MCF 10A (cell line): ENCODE measurements at regions not wholly inside any gene's neighbourhood (a gene's known extent, or its start where the extent isn't known, plus 50 kb on each side); places are given as distances from the start of the nearest gene placed in this dataset.

Source experiments
- BruUV-seq: library from RNA; stranded (reverse); fragments of 400-500 nt; replicated peaks from 2 replicates; lab custom pipeline; 2021; lab: Mats Ljungman, UMichigan
- CTCF ChIA-PET: fragments of 300-600 bp; sonication (Branson Sonifier 250); formaldehyde crosslinking; extraction: SDS; loops from one replicate; lab custom pipeline; 2021; ENCODE audit warnings: antibody characterized with exemption, inconsistent platforms; lab: Yijun Ruan, JAX
- POLR2A ChIA-PET: fragments of 300-600, 350-650 bp; sonication (Branson Sonifier 250); formaldehyde crosslinking; extraction: SDS; loops from one replicate; lab custom pipeline; 2020; ENCODE audit warnings: antibody characterized with exemption, inconsistent platforms; lab: Yijun Ruan, JAX
- DNase-seq: peaks from one replicate; pipeline ENCODE4 v3.0.0-alpha.2; 2018; ENCODE audit not compliant: unreplicated experiment
- H3K27ac Mint-ChIP-seq: one replicate; pipeline ENCODE4 v1.8.0; 2022; ENCODE audit warnings: mild to moderate bottlenecking, low read depth, mixed read lengths; ENCODE audit not compliant: unreplicated experiment
- H3K27me3 Mint-ChIP-seq: one replicate; pipeline ENCODE4 v1.8.0; 2022; ENCODE audit warnings: mixed read lengths; ENCODE audit not compliant: insufficient read depth, unreplicated experiment
- H3K36me3 Mint-ChIP-seq: one replicate; pipeline ENCODE4 v1.8.0; 2022; ENCODE audit warnings: mild to moderate bottlenecking, moderate library complexity, mixed read lengths; ENCODE audit not compliant: insufficient read depth, unreplicated experiment
- H3K4me1 Mint-ChIP-seq: one replicate; pipeline ENCODE4 v1.8.0; 2022; ENCODE audit warnings: mixed read lengths; ENCODE audit not compliant: insufficient read depth, unreplicated experiment
- H3K4me3 Mint-ChIP-seq: one replicate; pipeline ENCODE4 v1.8.0; 2022; ENCODE audit warnings: mild to moderate bottlenecking, moderate library complexity, mixed read lengths; ENCODE audit not compliant: unreplicated experiment
- H3K9me3 Mint-ChIP-seq: one replicate; pipeline ENCODE4 v1.8.0; 2022; ENCODE audit warnings: mixed read lengths; ENCODE audit not compliant: unreplicated experiment
- CTCF ChIP-seq: fragments of 200-600 bp; IDR thresholded peaks from one replicate; pipeline ENCODE4 v1.8.0; 2022; ENCODE audit warnings: antibody characterized with exemption, mild to moderate bottlenecking; ENCODE audit not compliant: unreplicated experiment
- intact Hi-C: fragments of 100-400 bp; cut with micrococcal nuclease; formaldehyde crosslinking; loops from 2 replicates; pipeline ENCODE4 v1.14.1; 2022

- no TSS peak for BruUV-seq
- no peak for DNase-seq
- POLR2A ChIA-PET = interaction anchor here (0.8 to 1.1 kb wide), 3 partner anchors 72 to 386 kb away, joined by 3 read pairs; no protein-coding TSS in a partner anchor
- Mint-ChIP-seq H3K4me1 (peaks cover 32% of the 10 kb centered on the region), H3K27me3 (no peaks in the 10 kb centered on the region), H3K9me3 (no peaks in the 10 kb centered on the region), H3K36me3 (no peaks in the 10 kb centered on the region), H3K27ac (no peak overlapping the region), H3K4me3 (no peak overlapping the region)
- intact Hi-C loops = loop anchor here (2.0 kb wide), 2 partner anchors 72 to 130 kb away; no protein-coding TSS in a partner anchor
- CTCF ChIA-PET = interaction anchor here (0.6 to 3.8 kb wide), 26 partner anchors 9 to 453 kb away, joined by 3 to 46 read pairs (median 4); no protein-coding TSS in a partner anchor
- no peak for TF ChIP-seq CTCF
Observed at GRCh38 chr14:34229140-34229539, 232.9 kb downstream of the SPTSSA start.

GRCh38 chr14:34228650-34228976, 233.4 kb downstream of the SPTSSA start:
- CTCF ChIA-PET = interaction anchor here (0.5 to 3.8 kb wide), 45 partner anchors 9 to 1665 kb away, joined by 3 to 46 read pairs (median 4); no protein-coding TSS in a partner anchor
- no peak for DNase-seq
- intact Hi-C loops = loop anchor here (1.0 to 2.0 kb wide), 5 partner anchors 72 to 1652 kb away; no protein-coding TSS in a partner anchor
- no TSS peak for BruUV-seq
- H3K4me3 Mint-ChIP-seq = no peak overlapping the region
- no peaks in the 10 kb centered on the region for H3K9me3 Mint-ChIP-seq
- no peak for TF ChIP-seq CTCF
- H3K36me3 Mint-ChIP-seq = no peaks in the 10 kb centered on the region
- POLR2A ChIA-PET = interaction anchor here (0.6 to 1.1 kb wide), 2 partner anchors 127 to 415 kb away, joined by 3 read pairs; no protein-coding TSS in a partner anchor
- no peaks in the 10 kb centered on the region for H3K27me3 Mint-ChIP-seq
- peaks cover 32% of the 10 kb centered on the region for H3K4me1 Mint-ChIP-seq
- no peak overlapping the region for H3K27ac Mint-ChIP-seq

GRCh38 chr14:34227834-34228649, 234.0 kb downstream of the SPTSSA start:
- no peaks in the 10 kb centered on the region for H3K36me3 Mint-ChIP-seq
- ChIA-PET POLR2A (interaction anchor here (0.6 to 1.1 kb wide), 2 partner anchors 126 to 415 kb away, joined by 3 read pairs; no protein-coding TSS in a partner anchor), CTCF (interaction anchor here (0.5 to 3.8 kb wide), 44 partner anchors 8 to 1664 kb away, joined by 3 to 46 read pairs (median 4); no protein-coding TSS in a partner anchor)
- no peaks in the 10 kb centered on the region for H3K27me3 Mint-ChIP-seq
- peak; percentile 76 for TF ChIP-seq CTCF
- BruUV-seq = no TSS peak
- no peaks in the 10 kb centered on the region for H3K9me3 Mint-ChIP-seq
- intact Hi-C loops = loop anchor here (1.0 to 2.0 kb wide), 5 partner anchors 73 to 1652 kb away; no protein-coding TSS in a partner anchor
- peak overlapping the region; percentile 46 for H3K4me3 Mint-ChIP-seq
- peak; percentile 70 for DNase-seq
- peaks cover 31% of the 10 kb centered on the region for H3K4me1 Mint-ChIP-seq
- H3K27ac Mint-ChIP-seq = peak overlapping the region; percentile 50

- H3K9me3 Mint-ChIP-seq = no peaks in the 10 kb centered on the region
- no peak overlapping the region for H3K4me3 Mint-ChIP-seq
- no peak overlapping the region for H3K27ac Mint-ChIP-seq
- intact Hi-C loops = no loop called here
- CTCF ChIA-PET = interaction anchor here (0.5 to 2.7 kb wide), 7 partner anchors 76 to 486 kb away, joined by 3 to 14 read pairs (median 4); no protein-coding TSS in a partner anchor
- H3K27me3 Mint-ChIP-seq = no peaks in the 10 kb centered on the region
- DNase-seq = no peak
- no peak for TF ChIP-seq CTCF
- peaks cover 5% of the 10 kb centered on the region for H3K4me1 Mint-ChIP-seq
- no TSS peak for BruUV-seq
- POLR2A ChIA-PET = no interaction called here
- no peaks in the 10 kb centered on the region for H3K36me3 Mint-ChIP-seq
Observed at GRCh38 chr14:34224221-34224620, 237.8 kb downstream of the SPTSSA start.
